Fibroblast of skin of scalp (primary cell): ENCODE measurements at regions not wholly inside any gene's neighbourhood (a gene's known extent, or its start where the extent isn't known, plus 50 kb on each side); places are given as distances from the start of the nearest gene placed in this dataset.

ENCODE experiments used
- DNase-seq: peaks from one replicate; pipeline ENCODE4 v3.0.0-alpha.2; 2013

GRCh38 chr6:147040121-147040910 is 163.9 kb upstream of the STXBP5 start:
- DNase-seq: peak; percentile 88

- DNase-seq: no peak
Observed at GRCh38 chr6:147042679-147043078, 161.5 kb upstream of the STXBP5 start.

DNA sequence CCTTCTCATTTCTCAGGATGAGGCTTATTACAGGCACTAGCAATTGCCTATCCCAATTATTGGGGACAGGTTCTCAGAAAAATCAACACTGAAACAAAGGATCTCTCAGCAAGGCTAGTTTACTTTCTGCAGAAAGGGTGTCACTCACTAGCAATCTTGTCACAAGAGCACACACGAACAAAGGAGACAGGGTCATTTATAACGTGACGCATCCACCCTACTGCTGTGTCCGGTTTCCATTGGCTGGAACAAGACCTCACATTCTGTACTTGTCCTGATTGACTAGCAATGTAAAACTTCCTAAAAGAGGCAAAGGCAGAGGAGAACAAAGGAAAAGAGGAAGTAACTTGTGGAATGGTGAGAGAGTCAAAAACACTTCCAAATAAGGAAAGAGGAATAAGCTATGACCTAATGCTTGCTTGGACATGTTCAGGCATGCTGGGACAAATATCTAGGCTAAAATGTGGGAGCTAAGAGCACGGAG is 160.2 kb upstream of the STXBP5 start:
- peak; percentile 39 for DNase-seq

GRCh38 chr6:147046141-147046877 is 157.9 kb upstream of the STXBP5 start:
- DNase-seq: no peak

GRCh38 chr6:147048930-147049329 is 155.3 kb upstream of the STXBP5 start:
- no peak for DNase-seq

- DNase-seq: no peak
Observed at GRCh38 chr6:147053311-147053921, 150.8 kb upstream of the STXBP5 start.

- no peak for DNase-seq
Observed at GRCh38 chr6:147054158-147054557, 150.1 kb upstream of the STXBP5 start.

DNA sequence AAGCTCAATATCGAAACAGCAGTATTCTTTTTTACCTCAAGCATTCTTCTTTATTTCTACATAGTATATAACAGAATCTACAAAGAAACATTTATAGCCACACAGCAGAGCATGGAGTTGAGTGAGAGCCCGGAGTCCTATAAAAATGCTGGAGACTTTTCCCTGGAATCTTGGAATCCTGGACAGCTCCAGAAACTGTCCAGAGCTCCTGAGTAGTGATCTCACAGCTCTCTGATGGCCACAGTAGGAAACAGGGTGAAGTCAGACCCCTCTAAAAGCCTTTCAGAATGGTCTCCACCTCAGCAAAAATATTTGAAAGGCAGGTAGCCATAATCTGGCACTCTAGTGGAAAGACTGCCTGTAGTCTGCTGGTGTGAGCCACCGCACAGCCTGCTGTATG is 149.3 kb upstream of the STXBP5 start:
- no peak for DNase-seq

DNA sequence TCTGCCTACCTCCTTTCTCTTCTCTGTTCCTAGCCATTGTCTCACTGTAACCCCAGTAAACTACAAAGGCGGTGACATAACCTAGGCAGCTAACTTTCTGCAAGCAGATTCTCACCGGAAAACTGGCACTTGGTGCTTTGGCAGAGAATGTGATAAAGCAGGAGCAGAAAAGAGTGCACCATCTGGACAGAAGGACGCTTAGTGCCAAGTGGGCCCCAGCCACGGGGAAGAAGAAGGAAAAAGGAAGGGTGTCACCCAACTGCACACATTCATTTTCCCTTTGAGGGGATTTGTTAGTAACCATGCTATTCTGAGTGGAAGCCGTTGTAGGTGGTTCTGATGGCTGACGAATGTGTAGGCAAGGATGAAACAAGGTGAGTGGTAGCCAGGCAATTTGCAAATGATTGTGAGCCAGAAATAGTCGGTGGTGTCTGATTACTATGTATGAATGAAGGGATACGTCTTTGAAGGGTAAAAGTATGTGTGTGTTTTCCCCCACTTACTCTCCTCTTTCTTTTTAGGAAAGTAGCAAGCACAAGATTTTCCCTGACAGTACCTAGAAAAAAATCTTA is 148.3 kb upstream of the STXBP5 start:
- no peak for DNase-seq

DNA sequence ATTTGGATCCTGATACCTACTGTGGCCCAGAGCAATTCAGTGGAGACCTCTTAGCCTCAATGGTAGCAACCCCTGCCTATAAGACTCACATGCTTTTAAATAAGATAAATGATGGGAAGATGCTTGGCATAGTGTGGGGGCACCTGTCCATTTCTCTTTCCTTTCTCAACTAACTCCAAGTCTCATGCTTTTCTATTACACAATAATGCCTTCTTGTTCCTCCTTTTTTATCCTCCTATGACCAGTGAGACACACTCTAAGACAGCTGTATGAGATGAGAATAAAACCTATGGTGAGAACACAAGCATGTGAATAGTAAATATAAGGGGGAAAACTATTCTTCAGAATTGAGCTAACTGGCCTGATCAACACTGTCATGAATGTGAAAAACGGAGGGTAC is 147.0 kb upstream of the STXBP5 start:
- no peak for DNase-seq

DNA sequence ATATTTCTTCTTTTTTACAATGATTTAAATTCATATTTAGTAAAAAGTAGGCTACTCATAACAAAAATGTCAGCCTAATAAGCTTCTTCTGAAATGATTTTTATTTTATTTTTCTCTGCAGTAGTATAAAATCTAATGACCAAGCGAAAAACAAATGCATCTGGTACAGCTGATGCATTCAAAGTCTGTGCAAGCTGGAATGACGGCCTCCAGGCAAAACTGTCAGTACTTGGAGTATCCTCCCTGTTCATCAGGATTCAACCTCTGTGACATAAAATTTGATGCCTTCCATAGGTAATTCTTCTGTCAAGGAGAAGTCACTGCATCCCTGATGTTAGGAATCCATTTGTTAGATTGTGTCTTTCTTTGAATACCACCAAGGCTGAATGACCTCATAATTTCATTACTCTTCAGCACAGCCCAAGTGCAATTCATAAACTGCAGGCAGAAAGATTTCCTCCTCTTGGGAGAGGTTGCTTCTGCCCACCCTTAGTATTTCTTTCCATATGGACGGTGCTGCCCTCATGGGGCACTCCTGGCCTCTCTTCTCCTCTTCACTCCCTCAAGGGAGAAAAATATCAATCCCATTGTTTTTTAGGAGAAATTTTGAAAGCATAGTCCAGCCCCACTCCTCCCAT is 146.4 kb upstream of the STXBP5 start:
- no peak for DNase-seq

GRCh38 chr6:147058786-147059385 is 145.3 kb upstream of the STXBP5 start:
- DNase-seq: no peak

DNA sequence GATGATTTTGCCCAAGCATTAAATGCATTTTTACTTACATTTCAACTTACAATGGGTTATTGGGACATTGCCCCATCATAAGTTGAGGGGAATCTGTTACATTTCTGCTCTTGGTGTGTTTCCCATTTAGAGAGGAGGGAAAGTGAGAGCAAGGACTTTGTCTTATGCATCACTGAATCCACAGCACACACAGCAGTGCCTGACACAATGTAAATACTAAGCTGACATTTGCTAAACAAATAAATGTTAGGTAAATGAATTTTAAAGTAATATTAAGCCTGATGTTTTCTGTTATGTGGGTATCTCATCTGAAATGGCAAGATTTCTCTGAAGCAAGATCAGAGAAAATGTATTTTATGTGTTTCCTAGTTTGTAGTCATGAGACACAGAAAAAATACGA is 143.6 kb upstream of the STXBP5 start:
- DNase-seq: no peak

- DNase-seq: no peak
Observed at GRCh38 chr6:147061252-147061651, 143.0 kb upstream of the STXBP5 start.

GRCh38 chr6:147063469-147064031 is 140.7 kb upstream of the STXBP5 start:
- peak; percentile 78 for DNase-seq

DNA sequence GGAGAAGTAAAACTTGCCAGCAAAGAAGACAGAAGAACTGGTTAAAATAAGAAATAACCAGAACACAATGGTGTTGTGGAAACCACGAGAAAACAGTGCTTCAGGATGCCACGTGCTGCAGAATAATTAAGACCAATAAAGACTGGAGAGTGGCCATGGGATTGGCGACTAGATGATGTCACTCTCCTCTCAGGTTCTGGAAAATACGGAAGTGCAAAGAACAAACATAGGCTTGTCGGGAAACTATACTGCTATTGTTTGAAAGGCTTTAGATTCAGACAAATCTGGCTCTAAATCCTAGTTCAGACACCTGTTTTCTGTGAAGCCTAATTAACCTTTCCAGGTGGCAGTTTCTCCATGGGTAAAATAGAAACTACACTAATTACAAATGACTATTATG is 138.4 kb upstream of the STXBP5 start:
- DNase-seq: no peak

GRCh38 chr6:147067184-147067583 is 137.0 kb upstream of the STXBP5 start:
- DNase-seq: no peak

GRCh38 chr6:147071776-147072175 is 132.4 kb upstream of the STXBP5 start:
- DNase-seq: no peak

DNA sequence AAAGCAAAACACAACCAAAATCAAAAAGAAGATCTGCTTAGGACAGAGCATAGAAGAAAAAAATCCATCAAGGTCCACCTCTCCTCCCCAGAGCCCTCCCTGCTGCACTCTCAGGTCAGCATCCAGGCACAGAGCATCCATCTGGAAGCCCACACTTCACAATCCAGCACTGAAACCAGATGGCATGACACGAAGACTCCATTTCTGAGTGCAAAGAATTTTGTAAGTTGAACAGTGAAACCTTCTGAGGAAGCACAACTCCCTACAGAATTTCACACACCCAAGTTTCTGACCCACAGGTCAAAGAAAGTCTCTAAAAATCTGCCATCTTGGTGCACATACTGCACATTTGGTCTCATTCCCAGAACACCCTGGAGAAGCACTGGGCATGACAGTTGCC is 128.8 kb upstream of the STXBP5 start:
- no peak for DNase-seq

GRCh38 chr6:147077251-147077650 is 127.0 kb upstream of the STXBP5 start:
- no peak for DNase-seq

DNA sequence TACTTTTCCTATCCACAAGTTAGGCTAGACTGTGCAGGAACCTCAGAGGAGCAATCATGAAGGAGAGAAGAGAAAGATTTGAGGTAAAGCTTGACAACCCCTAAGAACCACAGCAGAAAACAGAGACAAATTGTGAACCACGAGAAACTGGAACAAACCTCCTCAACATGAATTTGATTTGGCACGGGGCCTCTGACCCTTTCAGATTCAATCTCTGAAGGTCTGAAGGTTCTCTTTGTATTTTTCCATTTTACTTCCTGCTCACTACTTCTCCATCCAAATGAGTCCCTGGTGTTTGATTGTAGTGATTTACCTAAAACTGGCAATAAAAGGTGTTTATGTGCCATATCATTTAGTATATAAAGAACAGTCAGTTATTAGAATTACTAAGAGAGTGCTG is 126.1 kb upstream of the STXBP5 start:
- no peak for DNase-seq

- DNase-seq: no peak
Observed at GRCh38 chr6:147078602-147079001, 125.6 kb upstream of the STXBP5 start.
